NOMO-1 treated with DMSO at 0.1 percent for 48 hours (cell line): ENCODE measurements at regions not wholly inside any gene's neighbourhood (a gene's known extent, or its start where the extent isn't known, plus 50 kb on each side); places are given as distances from the start of the nearest gene placed in this dataset.

ENCODE experiments used
- DNase-seq: peaks from one replicate; lab custom pipeline; 2025; ENCODE audit not compliant: unreplicated experiment; lab: John Stamatoyannopoulos, UW

GRCh38 chr10:35726846-35727245 is 84.8 kb upstream of the FZD8 start:
- DNase-seq = no peak

- DNase-seq = no peak
These were observed 81.9 kb upstream of the FZD8 start for GRCh38 chr10:35723992-35724391.

- no peak for DNase-seq
These were observed 81.0 kb upstream of the FZD8 start for GRCh38 chr10:35723059-35723458.

GRCh38 chr10:35722636-35723035 is 80.5 kb upstream of the FZD8 start:
- no peak for DNase-seq

GRCh38 chr10:35722226-35722625 is 80.1 kb upstream of the FZD8 start:
- no peak for DNase-seq

GRCh38 chr10:35720366-35720765 is 78.3 kb upstream of the FZD8 start:
- no peak for DNase-seq

GRCh38 chr10:35716776-35717175 is 74.7 kb upstream of the FZD8 start:
- DNase-seq = no peak

GRCh38 chr10:35712486-35712885 is 70.4 kb upstream of the FZD8 start:
- no peak for DNase-seq

GRCh38 chr10:35711615-35712411 is 69.7 kb upstream of the FZD8 start:
- no peak for DNase-seq

- no peak for DNase-seq
These were observed 65.7 kb upstream of the FZD8 start for GRCh38 chr10:35707642-35708425.

- no peak for DNase-seq
These were observed 64.9 kb upstream of the FZD8 start for GRCh38 chr10:35706959-35707358.

GRCh38 chr10:35705671-35706070 is 63.6 kb upstream of the FZD8 start:
- DNase-seq = no peak

GRCh38 chr10:35705051-35705450 is 63.0 kb upstream of the FZD8 start:
- no peak for DNase-seq

- DNase-seq = no peak
These were observed 62.3 kb upstream of the FZD8 start for GRCh38 chr10:35704401-35704800.

GRCh38 chr10:35700487-35700882 is 58.4 kb upstream of the FZD8 start:
- DNase-seq = no peak

GRCh38 chr10:35699848-35700486 is 57.9 kb upstream of the FZD8 start:
- DNase-seq = no peak

GRCh38 chr10:35696392-35697287 is 54.5 kb upstream of the FZD8 start:
- DNase-seq = no peak

- no peak for DNase-seq
These were observed 51.7 kb upstream of the FZD8 start for GRCh38 chr10:35693800-35694199.
